CD14-positive monocyte (primary cell): ENCODE measurements at regions not wholly inside any gene's neighbourhood (a gene's known extent, or its start where the extent isn't known, plus 50 kb on each side); places are given as distances from the start of the nearest gene placed in this dataset.

Source experiments
- DNase-seq, 3 donors: peaks; one replicate each; pipeline ENCODE4 v3.0.0-alpha.2; 2011 to 2022
- H2AFZ ChIP-seq: 2 replicates; pipeline ENCODE4 v1.6.0; 2012; ENCODE audit warnings: mild to moderate bottlenecking, low read depth, low read length, inconsistent platforms; ENCODE audit not compliant: insufficient read depth, poor library complexity, severe bottlenecking
- H3K27ac ChIP-seq, 2 donors: 1 replicate in 1 of 2; 2 replicates in 1 of 2; pipeline ENCODE4 v1.5.1; 2012 to 2013; ENCODE audit warnings: low read length in 2 of 2, control low read depth in 1 of 2, inconsistent platforms in 1 of 2, low read depth in 1 of 2, mild to moderate bottlenecking in 1 of 2
- H3K27me3 ChIP-seq, 2 donors: one replicate each; pipeline versions ENCODE4 v1.6.0 to v1.6.1; 2011 to 2013; ENCODE audit warnings: low read length in 2 of 2; ENCODE audit not compliant: control insufficient read depth in 2 of 2, insufficient read depth in 2 of 2
- H3K36me3 ChIP-seq, 2 donors: replicated peaks in 1 of 2; 1 replicate in 1 of 2; 2 replicates in 1 of 2; pipeline versions ENCODE4 v1.5.1 to v1.6.1; 2012 to 2013; ENCODE audit warnings: low read length in 2 of 2, control low read depth in 1 of 2, inconsistent platforms in 1 of 2, mild to moderate bottlenecking in 1 of 2; ENCODE audit not compliant: insufficient read depth in 2 of 2, control insufficient read depth in 1 of 2
- H3K4me1 ChIP-seq, 2 donors: 1 replicate in 1 of 2; 2 replicates in 1 of 2; pipeline versions ENCODE4 v1.5.1 to v1.6.1; 2012 to 2013; ENCODE audit warnings: low read length in 2 of 2, control low read depth in 1 of 2, inconsistent platforms in 1 of 2, mild to moderate bottlenecking in 1 of 2, moderate library complexity in 1 of 2; ENCODE audit not compliant: insufficient read depth in 2 of 2, control insufficient read depth in 1 of 2
- H3K4me2 ChIP-seq: replicated peaks from 2 replicates; pipeline ENCODE3; 2012; ENCODE audit warnings: low read length, moderate library complexity, mild to moderate bottlenecking; ENCODE audit not compliant: poor library complexity, severe bottlenecking; ENCODE audit errors: extremely low read depth
- H3K4me3 ChIP-seq, 3 experiments: fragments of 200-600 bp in 1 of 3; sonication (generic) in 1 of 3; replicated peaks in 1 of 3; 1 replicate in 2 of 3; 2 replicates in 1 of 3; pipeline ENCODE4 v1.5.1; 2011 to 2013; ENCODE audit warnings: low read length in 3 of 3, mild to moderate bottlenecking in 3 of 3, control low read depth in 2 of 3, low read depth in 2 of 3, inconsistent platforms in 1 of 3, moderate library complexity in 1 of 3
- H3K79me2 ChIP-seq: 2 replicates; pipeline ENCODE4 v1.6.0; 2012; ENCODE audit warnings: mild to moderate bottlenecking, control low read depth, inconsistent platforms, low read length, moderate library complexity; ENCODE audit not compliant: insufficient read depth
- H3K9ac ChIP-seq: 2 replicates; pipeline ENCODE4 v1.6.0; 2017; ENCODE audit warnings: low read length, mild to moderate bottlenecking; ENCODE audit not compliant: insufficient read depth, poor library complexity, severe bottlenecking
- H3K9me3 ChIP-seq, 2 donors: replicated peaks in 1 of 2; 1 replicate in 1 of 2; 2 replicates in 1 of 2; pipeline versions ENCODE4 v1.5.1 to v1.6.1; 2012 to 2013; ENCODE audit warnings: low read length in 2 of 2, control low read depth in 1 of 2; ENCODE audit not compliant: control insufficient read depth in 1 of 2, insufficient read depth in 1 of 2
- H4K20me1 ChIP-seq: 2 replicates; pipeline ENCODE4 v1.6.0; 2012; ENCODE audit warnings: mild to moderate bottlenecking, low read length, control low read depth, moderate library complexity; ENCODE audit not compliant: insufficient read depth
- H3K27ac Mint-ChIP-seq, 7 donors: one replicate each; pipeline ENCODE4 v1.8.0; 2020; ENCODE audit warnings: mild to moderate bottlenecking in 7 of 7, mixed read lengths in 7 of 7, moderate library complexity in 6 of 7, inconsistent platforms in 2 of 7
- H3K27me3 Mint-ChIP-seq, 3 donors: one replicate each; pipeline ENCODE4 v1.8.0; 2021 to 2022; ENCODE audit warnings: low read depth in 3 of 3, mild to moderate bottlenecking in 3 of 3, mixed read lengths in 3 of 3, moderate library complexity in 3 of 3, inconsistent platforms in 1 of 3
- H3K36me3 Mint-ChIP-seq, 2 donors: one replicate each; pipeline ENCODE4 v1.8.0; 2020; ENCODE audit warnings: mixed read lengths in 2 of 2, inconsistent platforms in 1 of 2, mild to moderate bottlenecking in 1 of 2
- H3K4me1 Mint-ChIP-seq: one replicate; pipeline ENCODE4 v1.8.0; 2020; ENCODE audit warnings: mild to moderate bottlenecking, mixed read lengths
- H3K4me3 Mint-ChIP-seq, 2 donors: one replicate each; pipeline ENCODE4 v1.8.0; 2020; ENCODE audit warnings: mild to moderate bottlenecking in 2 of 2, mixed read lengths in 2 of 2, moderate library complexity in 1 of 2
- H3K9me3 Mint-ChIP-seq, 7 donors: one replicate each; pipeline ENCODE4 v1.8.0; 2020 to 2022; ENCODE audit warnings: mixed read lengths in 7 of 7, mild to moderate bottlenecking in 6 of 7, moderate library complexity in 6 of 7, inconsistent platforms in 2 of 7
- WGBS: methylation state at CpG from one replicate; pipeline ENCODE4 v1.1.5; 2013; ENCODE audit warnings: missing lambda C conversion rate; ENCODE audit not compliant: insufficient coverage; 5-methylcytosine and 5-hydroxymethylcytosine counted together
- intact Hi-C, 2 donors: fragments of 100-400 bp; cut with micrococcal nuclease; formaldehyde crosslinking; loops; one replicate each; pipeline versions ENCODE4 v1.15.0 to v1.15.1; 2023
- TF ChIP-seq, protein P1 (sequence below): fragments of 200-600 bp; IDR thresholded peaks from one replicate; pipeline ENCODE4 v1.8.0; 2022; ENCODE audit warnings: antibody characterized with exemption, mild to moderate bottlenecking

- H3K27ac Mint-ChIP-seq, result no peak overlapping the region
- H3K9me3 Mint-ChIP-seq, result peaks cover 0 to 5% (median under 1%) of the 10 kb centered on the region in 7 donors
- Histone ChIP-seq H3K9me3 (no peaks in the 10 kb centered on the region), H3K27me3 (no peaks in the 10 kb centered on the region), H3K4me3 (no peak overlapping the region), H3K9ac (no peak overlapping the region), H3K79me2 (no peaks in the 10 kb centered on the region), H3K4me1 (peaks cover 0 to 9% of the 10 kb centered on the region in 2 donors), H3K36me3 (no peaks in the 10 kb centered on the region), H4K20me1 (no peaks in the 10 kb centered on the region), H3K27ac (no peak overlapping the region), H2AFZ (no peak overlapping the region), H3K4me2 (no peak overlapping the region)
- 93% methylated on average over 3 of the region's 15 CpGs for WGBS
- H3K36me3 Mint-ChIP-seq, result peaks cover 3 to 9% of the 10 kb centered on the region in 2 donors
- DNase-seq, result no peak
- H3K27me3 Mint-ChIP-seq, result peaks cover 2 to 6% (median 2%) of the 10 kb centered on the region in 3 donors
- TF ChIP-seq, protein P1, sequence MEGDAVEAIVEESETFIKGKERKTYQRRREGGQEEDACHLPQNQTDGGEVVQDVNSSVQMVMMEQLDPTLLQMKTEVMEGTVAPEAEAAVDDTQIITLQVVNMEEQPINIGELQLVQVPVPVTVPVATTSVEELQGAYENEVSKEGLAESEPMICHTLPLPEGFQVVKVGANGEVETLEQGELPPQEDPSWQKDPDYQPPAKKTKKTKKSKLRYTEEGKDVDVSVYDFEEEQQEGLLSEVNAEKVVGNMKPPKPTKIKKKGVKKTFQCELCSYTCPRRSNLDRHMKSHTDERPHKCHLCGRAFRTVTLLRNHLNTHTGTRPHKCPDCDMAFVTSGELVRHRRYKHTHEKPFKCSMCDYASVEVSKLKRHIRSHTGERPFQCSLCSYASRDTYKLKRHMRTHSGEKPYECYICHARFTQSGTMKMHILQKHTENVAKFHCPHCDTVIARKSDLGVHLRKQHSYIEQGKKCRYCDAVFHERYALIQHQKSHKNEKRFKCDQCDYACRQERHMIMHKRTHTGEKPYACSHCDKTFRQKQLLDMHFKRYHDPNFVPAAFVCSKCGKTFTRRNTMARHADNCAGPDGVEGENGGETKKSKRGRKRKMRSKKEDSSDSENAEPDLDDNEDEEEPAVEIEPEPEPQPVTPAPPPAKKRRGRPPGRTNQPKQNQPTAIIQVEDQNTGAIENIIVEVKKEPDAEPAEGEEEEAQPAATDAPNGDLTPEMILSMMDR, result no peak
- no peak overlapping the region for H3K4me3 Mint-ChIP-seq
- intact Hi-C loops, result no loop called here
- peaks cover 29% of the 10 kb centered on the region for H3K4me1 Mint-ChIP-seq
These were observed 356.8 kb downstream of the BRD1 start for GRCh38 chr22:49470741-49471503.

DNA sequence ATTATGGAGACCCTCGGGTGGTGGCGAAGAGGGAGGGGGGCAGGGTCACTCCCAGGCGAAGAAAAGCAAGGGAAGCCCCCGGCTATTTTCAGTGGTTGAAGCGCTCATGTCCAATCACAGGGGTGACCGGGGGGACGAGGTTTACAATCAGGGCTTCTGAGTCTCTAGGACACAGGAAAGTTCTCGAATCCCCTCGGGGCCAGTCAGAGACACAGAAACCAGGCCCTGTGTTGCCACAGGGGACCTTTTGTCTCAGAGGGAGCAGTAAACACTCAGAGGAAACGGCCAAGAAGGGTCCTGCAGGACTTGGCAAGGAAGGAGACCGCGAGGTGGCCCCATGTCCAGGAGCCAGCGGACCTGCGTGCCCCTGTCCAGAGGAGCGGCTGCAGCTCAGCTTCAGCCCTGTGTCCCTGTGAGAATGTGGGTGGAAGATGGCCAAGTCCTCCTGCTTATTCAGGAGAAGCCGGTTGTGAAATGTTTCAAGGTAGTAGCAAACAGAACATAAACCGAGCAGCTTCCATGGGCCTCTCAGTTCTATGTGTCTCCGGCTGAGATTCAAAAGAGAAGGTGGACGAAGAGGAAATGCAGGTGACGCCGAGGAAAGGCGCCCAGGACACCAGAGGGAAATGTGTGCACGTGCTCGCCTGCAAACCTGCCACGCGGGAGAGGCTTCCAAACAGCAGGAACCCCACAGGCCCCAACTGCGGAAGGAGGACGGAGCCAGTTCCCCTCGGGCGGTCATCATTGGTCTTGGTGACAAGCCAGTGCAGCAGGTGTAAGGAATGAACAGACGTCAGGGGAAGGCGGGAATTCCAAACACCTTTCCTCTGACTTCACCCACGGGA is 357.6 kb downstream of the BRD1 start:
- TF ChIP-seq, protein P1, result no peak
- H3K4me3 ChIP-seq, result no peak overlapping the region
- H3K27me3 Mint-ChIP-seq, result peaks cover 2 to 4% (median 2%) of the 10 kb centered on the region in 3 donors
- DNase-seq, result no peak
- no peak overlapping the region for H3K4me3 Mint-ChIP-seq
- peaks cover 30% of the 10 kb centered on the region for H3K4me1 Mint-ChIP-seq
- H3K27me3 ChIP-seq, result no peaks in the 10 kb centered on the region
- no peak overlapping the region for H3K27ac Mint-ChIP-seq
- WGBS, result 93% methylated on average over 33 of the region's 33 CpGs
- intact Hi-C loops, result no loop called here
- peaks cover 0 to 9% of the 10 kb centered on the region in 2 donors for H3K4me1 ChIP-seq
- no peak overlapping the region for H3K27ac ChIP-seq
- no peak overlapping the region for H2AFZ ChIP-seq
- H3K9me3 ChIP-seq, result peaks cover 0 to under 1% of the 10 kb centered on the region in 2 donors
- no peak overlapping the region for H3K9ac ChIP-seq
- no peak overlapping the region for H3K4me2 ChIP-seq
- no peaks in the 10 kb centered on the region for H3K79me2 ChIP-seq
- H3K9me3 Mint-ChIP-seq, result peaks cover 0 to 12% (median 2%) of the 10 kb centered on the region in 7 donors
- H3K36me3 Mint-ChIP-seq, result peaks cover 3 to 9% of the 10 kb centered on the region in 2 donors
- H4K20me1 ChIP-seq, result no peaks in the 10 kb centered on the region
- no peaks in the 10 kb centered on the region for H3K36me3 ChIP-seq
